Neural cell (in vitro differentiated cells): ENCODE measurements at regions not wholly inside any gene's neighbourhood (a gene's known extent, or its start where the extent isn't known, plus 50 kb on each side); places are given as distances from the start of the nearest gene placed in this dataset.

Source experiments
- H2AFZ ChIP-seq: fragments of 200-600, 300-800 bp; sonication (generic), shearing (Covaris generic); 2 replicates; pipeline ENCODE4 v1.6.0; 2014; ENCODE audit warnings: low read depth, mild to moderate bottlenecking, antibody characterized with exemption, low read length, moderate library complexity
- H3F3A ChIP-seq: fragments of 200-600 bp; shearing (Covaris generic); 2 replicates; pipeline ENCODE4 v1.6.1; 2016; ENCODE audit warnings: mild to moderate bottlenecking, moderate library complexity, mixed read lengths, antibody characterized with exemption, low read length; ENCODE audit not compliant: insufficient read depth, poor library complexity, severe bottlenecking
- H3K27ac ChIP-seq: fragments of 200-600, 300-800 bp; sonication (generic), shearing (Covaris generic); 2 replicates; pipeline ENCODE4 v1.5.1; 2014; ENCODE audit warnings: mild to moderate bottlenecking, low read length, moderate library complexity
- H3K27me3 ChIP-seq: fragments of 300-800, 200-600 bp; sonication (generic), shearing (Covaris generic); 2 replicates; pipeline ENCODE4 v1.6.0; 2014; ENCODE audit warnings: mild to moderate bottlenecking, low read depth, low read length, moderate library complexity; ENCODE audit not compliant: insufficient read depth
- H3K36me3 ChIP-seq: fragments of 300-800, 200-600 bp; sonication (generic), shearing (Covaris generic); 2 replicates; pipeline ENCODE4 v1.5.1; 2014; ENCODE audit warnings: mild to moderate bottlenecking, antibody characterized with exemption, low read length, moderate library complexity; ENCODE audit not compliant: insufficient read depth
- H3K4me2 ChIP-seq: fragments of 300-800, 200-600 bp; sonication (generic), shearing (Covaris generic); 2 replicates; pipeline ENCODE4 v1.6.0; 2014; ENCODE audit warnings: mild to moderate bottlenecking, low read length
- H3K4me3 ChIP-seq: fragments of 300-800, 200-600 bp; sonication (generic), shearing (Covaris generic); 2 replicates; pipeline ENCODE4 v1.5.1; 2014; ENCODE audit warnings: mild to moderate bottlenecking, low read length, moderate library complexity
- H3K79me2 ChIP-seq: fragments of 200-600 bp; shearing (Covaris generic); replicated peaks from 2 replicates; pipeline ENCODE4 v1.6.0; 2014; ENCODE audit warnings: mild to moderate bottlenecking, low read length, moderate library complexity; ENCODE audit not compliant: insufficient read depth
- H3K9ac ChIP-seq: fragments of 300-800, 200-600 bp; sonication (generic), shearing (Covaris generic); 2 replicates; pipeline ENCODE4 v1.6.1; 2016; ENCODE audit warnings: mild to moderate bottlenecking, low read length, mixed read lengths
- H3K9me2 ChIP-seq: fragments of 200-600 bp; shearing (Covaris generic); 2 replicates; pipeline ENCODE4 v1.6.1; 2016; ENCODE audit warnings: mild to moderate bottlenecking, low read length, mixed read lengths; ENCODE audit not compliant: insufficient read depth
- H3K9me3 ChIP-seq: fragments of 200-600, 300-800 bp; sonication (generic), shearing (Covaris generic); 2 replicates; pipeline ENCODE4 v1.6.1; 2016; ENCODE audit warnings: mild to moderate bottlenecking, mixed run types, low read length, moderate library complexity, mixed read lengths
- H4K20me1 ChIP-seq: fragments of 200-600 bp; shearing (Covaris generic); 2 replicates; pipeline ENCODE4 v1.6.1; 2016; ENCODE audit warnings: mild to moderate bottlenecking, mixed run types; ENCODE audit not compliant: insufficient read depth
- EP300 ChIP-seq: fragments of 450-650 bp; conservative IDR thresholded peaks from 2 replicates; pipeline ENCODE4 v1.6.1; 2014; ENCODE audit warnings: antibody characterized with exemption, mild to moderate bottlenecking, moderate library complexity; ENCODE audit not compliant: poor library complexity, severe bottlenecking
- EZH2 ChIP-seq: fragments of 200-600, 300-800 bp; shearing (Covaris generic), sonication (generic); IDR thresholded peaks from 2 replicates; pipeline ENCODE4 v1.6.1; 2014; ENCODE audit warnings: antibody characterized with exemption, low read length, borderline replicate concordance, mild to moderate bottlenecking; ENCODE audit not compliant: insufficient read depth, poor library complexity, severe bottlenecking
- MXI1 ChIP-seq: fragments of 450-650 bp; conservative IDR thresholded peaks from 2 replicates; pipeline ENCODE4 v1.6.1; 2014; ENCODE audit warnings: antibody characterized with exemption, mild to moderate bottlenecking; ENCODE audit not compliant: poor library complexity, severe bottlenecking
- POLR2AphosphoS5 ChIP-seq: IDR thresholded peaks from 2 replicates; pipeline ENCODE4 v1.6.1; 2012
- RAD21 ChIP-seq: fragments of 450-650 bp; conservative IDR thresholded peaks from 2 replicates; pipeline ENCODE4 v1.6.1; 2014; ENCODE audit warnings: antibody characterized with exemption, mild to moderate bottlenecking, moderate library complexity
- SMC3 ChIP-seq: fragments of 450-650 bp; conservative IDR thresholded peaks from 2 replicates; pipeline ENCODE4 v1.6.1; 2014; ENCODE audit warnings: antibody characterized with exemption, mild to moderate bottlenecking, moderate library complexity; ENCODE audit not compliant: poor library complexity
- TAF1 ChIP-seq: IDR thresholded peaks from 2 replicates; pipeline ENCODE4 v1.6.1; 2012; ENCODE audit warnings: low read depth
- TF ChIP-seq, protein P1 (sequence below): IDR thresholded peaks from 2 replicates; pipeline ENCODE4 v1.6.1; 2012; ENCODE audit warnings: borderline replicate concordance
- TF ChIP-seq, protein P2 (sequence below): fragments of 450-650 bp; IDR thresholded peaks from 2 replicates; pipeline ENCODE4 v1.5.1; 2014; ENCODE audit warnings: antibody characterized with exemption, mild to moderate bottlenecking, moderate library complexity; ENCODE audit not compliant: poor library complexity, severe bottlenecking

DNA sequence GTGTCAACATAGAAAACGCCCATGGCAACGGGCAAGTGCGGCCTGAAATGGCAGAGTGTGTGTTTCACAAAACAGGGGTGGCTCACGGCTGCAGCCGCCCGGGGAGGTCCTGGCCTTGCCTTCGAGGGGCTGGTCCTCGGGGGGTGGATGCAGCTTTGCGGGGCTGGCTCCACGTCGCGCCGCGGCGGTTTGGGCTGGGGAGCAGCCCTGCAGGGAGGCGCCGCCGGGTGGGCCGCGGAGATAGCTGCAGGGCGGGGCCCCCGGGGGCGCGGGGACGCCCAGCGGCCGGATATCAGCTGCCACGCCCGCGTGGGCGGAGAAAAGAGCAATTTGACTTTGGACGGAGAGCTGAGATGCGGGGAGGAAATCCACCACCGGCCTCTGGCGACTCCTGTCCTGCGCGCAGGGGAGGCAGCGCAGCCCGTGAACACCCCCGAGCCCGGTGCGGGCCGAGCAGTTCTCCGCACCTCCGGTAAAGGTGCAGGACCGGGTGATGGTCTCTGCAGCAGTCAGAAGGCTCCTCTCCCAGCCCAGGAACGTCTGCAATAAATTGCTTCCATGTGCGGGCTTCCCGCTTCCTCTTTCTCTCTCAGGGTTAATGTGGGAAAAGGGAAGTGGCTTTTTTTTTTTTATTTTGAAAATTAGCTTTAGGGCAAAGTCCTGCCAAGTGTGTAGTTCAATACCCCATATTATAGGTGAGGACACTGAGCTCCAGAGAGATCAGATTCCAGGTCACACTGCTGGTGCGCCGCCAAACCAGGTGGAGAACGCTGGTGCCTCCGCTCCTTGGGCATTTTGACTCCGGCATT, 110.5 kb downstream of the ARF6 start (continued):
- TF ChIP-seq, protein P1, sequence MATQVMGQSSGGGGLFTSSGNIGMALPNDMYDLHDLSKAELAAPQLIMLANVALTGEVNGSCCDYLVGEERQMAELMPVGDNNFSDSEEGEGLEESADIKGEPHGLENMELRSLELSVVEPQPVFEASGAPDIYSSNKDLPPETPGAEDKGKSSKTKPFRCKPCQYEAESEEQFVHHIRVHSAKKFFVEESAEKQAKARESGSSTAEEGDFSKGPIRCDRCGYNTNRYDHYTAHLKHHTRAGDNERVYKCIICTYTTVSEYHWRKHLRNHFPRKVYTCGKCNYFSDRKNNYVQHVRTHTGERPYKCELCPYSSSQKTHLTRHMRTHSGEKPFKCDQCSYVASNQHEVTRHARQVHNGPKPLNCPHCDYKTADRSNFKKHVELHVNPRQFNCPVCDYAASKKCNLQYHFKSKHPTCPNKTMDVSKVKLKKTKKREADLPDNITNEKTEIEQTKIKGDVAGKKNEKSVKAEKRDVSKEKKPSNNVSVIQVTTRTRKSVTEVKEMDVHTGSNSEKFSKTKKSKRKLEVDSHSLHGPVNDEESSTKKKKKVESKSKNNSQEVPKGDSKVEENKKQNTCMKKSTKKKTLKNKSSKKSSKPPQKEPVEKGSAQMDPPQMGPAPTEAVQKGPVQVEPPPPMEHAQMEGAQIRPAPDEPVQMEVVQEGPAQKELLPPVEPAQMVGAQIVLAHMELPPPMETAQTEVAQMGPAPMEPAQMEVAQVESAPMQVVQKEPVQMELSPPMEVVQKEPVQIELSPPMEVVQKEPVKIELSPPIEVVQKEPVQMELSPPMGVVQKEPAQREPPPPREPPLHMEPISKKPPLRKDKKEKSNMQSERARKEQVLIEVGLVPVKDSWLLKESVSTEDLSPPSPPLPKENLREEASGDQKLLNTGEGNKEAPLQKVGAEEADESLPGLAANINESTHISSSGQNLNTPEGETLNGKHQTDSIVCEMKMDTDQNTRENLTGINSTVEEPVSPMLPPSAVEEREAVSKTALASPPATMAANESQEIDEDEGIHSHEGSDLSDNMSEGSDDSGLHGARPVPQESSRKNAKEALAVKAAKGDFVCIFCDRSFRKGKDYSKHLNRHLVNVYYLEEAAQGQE, result no peak
- no peak for TF ChIP-seq SMC3

DNA sequence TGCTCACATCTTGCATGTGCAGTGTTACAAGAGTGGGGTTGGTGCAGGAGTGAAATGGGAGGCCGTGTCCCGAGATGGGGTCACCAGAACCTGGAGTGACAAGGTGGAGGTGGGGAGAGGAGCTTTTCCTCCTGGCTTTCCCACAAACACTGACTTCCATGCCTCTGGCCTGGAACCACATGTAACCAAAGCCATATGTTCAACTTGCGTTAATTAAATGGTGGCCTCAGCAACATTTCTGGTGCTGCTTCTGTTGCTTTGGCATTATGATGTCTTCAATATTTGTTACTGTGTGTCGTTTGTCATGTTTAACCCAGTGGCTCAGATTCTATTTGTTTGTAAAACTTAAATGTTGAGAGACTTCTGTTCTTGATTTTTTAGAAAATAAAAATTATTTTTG, 110.2 kb downstream of the VCPKMT start:
- Histone ChIP-seq H3K36me3 (no peaks in the 10 kb centered on the region), H3F3A (no peaks in the 10 kb centered on the region), H2AFZ (no peak overlapping the region), H3K27me3 (peaks cover 29% of the 10 kb centered on the region), H3K9me3 (no peaks in the 10 kb centered on the region), H3K9ac (no peak overlapping the region), H3K79me2 (no peaks in the 10 kb centered on the region), H4K20me1 (no peaks in the 10 kb centered on the region), H3K9me2 (no peaks in the 10 kb centered on the region), H3K4me3 (no peak overlapping the region), H3K27ac (no peak overlapping the region), H3K4me2 (no peak overlapping the region)
- no peak for TF ChIP-seq TAF1
- TF ChIP-seq EP300, result no peak

DNA sequence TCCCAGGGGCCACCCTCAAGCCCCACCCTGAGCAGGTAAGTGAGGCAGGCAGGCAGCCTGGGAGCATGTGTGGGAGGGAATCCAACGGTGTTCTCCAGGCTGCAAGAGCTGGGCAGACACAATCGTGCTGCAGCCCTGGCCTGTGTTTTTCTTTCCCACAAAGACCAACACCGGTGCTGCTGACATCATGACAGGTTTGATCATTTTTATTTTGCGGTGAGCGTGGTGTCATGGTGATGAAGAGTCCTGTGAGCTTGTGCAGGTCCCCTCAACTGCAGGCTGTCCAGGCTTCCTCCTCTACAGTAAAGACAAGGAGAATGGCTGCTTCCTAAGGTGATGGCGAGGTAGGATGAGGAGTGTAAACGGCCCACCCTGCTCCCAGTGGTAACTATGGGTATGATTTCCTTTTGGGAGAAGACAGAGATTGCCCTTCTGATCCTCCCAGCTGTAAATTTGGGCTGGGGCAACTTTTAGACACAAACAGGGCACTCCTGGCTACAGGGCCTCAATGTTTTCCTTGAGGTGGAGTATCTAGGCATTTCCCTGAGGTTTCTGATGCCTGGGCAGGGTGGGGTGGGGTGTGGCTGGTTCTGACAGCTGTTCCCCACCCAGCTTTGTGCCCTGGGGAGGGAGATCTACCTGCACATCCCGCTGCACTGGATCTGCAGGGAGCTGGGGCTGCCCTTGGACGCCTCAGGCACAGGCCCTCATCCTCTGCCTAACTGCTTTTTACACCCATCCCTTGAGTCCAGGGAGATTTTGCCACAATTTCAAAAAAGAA, 109.1 kb downstream of the VCPKMT start:
- Histone ChIP-seq H3K4me3 (no peak overlapping the region), H3K27ac (no peak overlapping the region), H3K79me2 (no peaks in the 10 kb centered on the region), H3K9ac (no peak overlapping the region), H3K4me2 (no peak overlapping the region), H3K9me2 (no peaks in the 10 kb centered on the region), H3K27me3 (peaks cover 27% of the 10 kb centered on the region), H3K9me3 (no peaks in the 10 kb centered on the region), H3K36me3 (no peaks in the 10 kb centered on the region), H4K20me1 (no peaks in the 10 kb centered on the region), H2AFZ (no peak overlapping the region), H3F3A (no peaks in the 10 kb centered on the region)
- TF ChIP-seq TAF1, result no peak
- no peak for TF ChIP-seq RAD21
- TF ChIP-seq MXI1, result no peak
- no peak for TF ChIP-seq POLR2AphosphoS5
- no peak for TF ChIP-seq EZH2
- TF ChIP-seq, protein P2, sequence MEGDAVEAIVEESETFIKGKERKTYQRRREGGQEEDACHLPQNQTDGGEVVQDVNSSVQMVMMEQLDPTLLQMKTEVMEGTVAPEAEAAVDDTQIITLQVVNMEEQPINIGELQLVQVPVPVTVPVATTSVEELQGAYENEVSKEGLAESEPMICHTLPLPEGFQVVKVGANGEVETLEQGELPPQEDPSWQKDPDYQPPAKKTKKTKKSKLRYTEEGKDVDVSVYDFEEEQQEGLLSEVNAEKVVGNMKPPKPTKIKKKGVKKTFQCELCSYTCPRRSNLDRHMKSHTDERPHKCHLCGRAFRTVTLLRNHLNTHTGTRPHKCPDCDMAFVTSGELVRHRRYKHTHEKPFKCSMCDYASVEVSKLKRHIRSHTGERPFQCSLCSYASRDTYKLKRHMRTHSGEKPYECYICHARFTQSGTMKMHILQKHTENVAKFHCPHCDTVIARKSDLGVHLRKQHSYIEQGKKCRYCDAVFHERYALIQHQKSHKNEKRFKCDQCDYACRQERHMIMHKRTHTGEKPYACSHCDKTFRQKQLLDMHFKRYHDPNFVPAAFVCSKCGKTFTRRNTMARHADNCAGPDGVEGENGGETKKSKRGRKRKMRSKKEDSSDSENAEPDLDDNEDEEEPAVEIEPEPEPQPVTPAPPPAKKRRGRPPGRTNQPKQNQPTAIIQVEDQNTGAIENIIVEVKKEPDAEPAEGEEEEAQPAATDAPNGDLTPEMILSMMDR, result no peak
- TF ChIP-seq, protein P1, result no peak
- TF ChIP-seq EP300, result no peak
- no peak for TF ChIP-seq SMC3
